SK-N-SH (cell line): ENCODE measurements at regions not wholly inside any gene's neighbourhood (a gene's known extent, or its start where the extent isn't known, plus 50 kb on each side); places are given as distances from the start of the nearest gene placed in this dataset.

Experiments used
- EZH2phosphoT487 ChIP-seq: fragments of 200-600 bp; sonication (generic); IDR thresholded peaks from 2 replicates; pipeline ENCODE4 v1.6.1; 2017; ENCODE audit warnings: low read depth, mixed run types, mild to moderate bottlenecking, antibody characterized with exemption, moderate library complexity, borderline replicate concordance
- TF ChIP-seq, protein P1 (sequence below): fragments of 200-600 bp; sonication (generic); IDR thresholded peaks from 2 replicates; pipeline ENCODE4 v1.6.1; 2017; ENCODE audit warnings: antibody characterized with exemption, mild to moderate bottlenecking, moderate library complexity

- TF ChIP-seq EZH2phosphoT487: no peak
- TF ChIP-seq, protein P1, sequence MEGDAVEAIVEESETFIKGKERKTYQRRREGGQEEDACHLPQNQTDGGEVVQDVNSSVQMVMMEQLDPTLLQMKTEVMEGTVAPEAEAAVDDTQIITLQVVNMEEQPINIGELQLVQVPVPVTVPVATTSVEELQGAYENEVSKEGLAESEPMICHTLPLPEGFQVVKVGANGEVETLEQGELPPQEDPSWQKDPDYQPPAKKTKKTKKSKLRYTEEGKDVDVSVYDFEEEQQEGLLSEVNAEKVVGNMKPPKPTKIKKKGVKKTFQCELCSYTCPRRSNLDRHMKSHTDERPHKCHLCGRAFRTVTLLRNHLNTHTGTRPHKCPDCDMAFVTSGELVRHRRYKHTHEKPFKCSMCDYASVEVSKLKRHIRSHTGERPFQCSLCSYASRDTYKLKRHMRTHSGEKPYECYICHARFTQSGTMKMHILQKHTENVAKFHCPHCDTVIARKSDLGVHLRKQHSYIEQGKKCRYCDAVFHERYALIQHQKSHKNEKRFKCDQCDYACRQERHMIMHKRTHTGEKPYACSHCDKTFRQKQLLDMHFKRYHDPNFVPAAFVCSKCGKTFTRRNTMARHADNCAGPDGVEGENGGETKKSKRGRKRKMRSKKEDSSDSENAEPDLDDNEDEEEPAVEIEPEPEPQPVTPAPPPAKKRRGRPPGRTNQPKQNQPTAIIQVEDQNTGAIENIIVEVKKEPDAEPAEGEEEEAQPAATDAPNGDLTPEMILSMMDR: no peak
These were observed 1146.4 kb upstream of the INTU start for GRCh38 chr4:126486377-126486776.
